ENCODE measurements at regions not wholly inside any gene's neighbourhood (a gene's known extent, or its start where the extent isn't known, plus 50 kb on each side); places are given as distances from the start of the nearest gene placed in this dataset.
"Not testable (repeated sequence)": the region's sequence is repeated elsewhere in the genome, so short reads cannot be mapped to it uniquely, and the experiment has no call there.

DNA sequence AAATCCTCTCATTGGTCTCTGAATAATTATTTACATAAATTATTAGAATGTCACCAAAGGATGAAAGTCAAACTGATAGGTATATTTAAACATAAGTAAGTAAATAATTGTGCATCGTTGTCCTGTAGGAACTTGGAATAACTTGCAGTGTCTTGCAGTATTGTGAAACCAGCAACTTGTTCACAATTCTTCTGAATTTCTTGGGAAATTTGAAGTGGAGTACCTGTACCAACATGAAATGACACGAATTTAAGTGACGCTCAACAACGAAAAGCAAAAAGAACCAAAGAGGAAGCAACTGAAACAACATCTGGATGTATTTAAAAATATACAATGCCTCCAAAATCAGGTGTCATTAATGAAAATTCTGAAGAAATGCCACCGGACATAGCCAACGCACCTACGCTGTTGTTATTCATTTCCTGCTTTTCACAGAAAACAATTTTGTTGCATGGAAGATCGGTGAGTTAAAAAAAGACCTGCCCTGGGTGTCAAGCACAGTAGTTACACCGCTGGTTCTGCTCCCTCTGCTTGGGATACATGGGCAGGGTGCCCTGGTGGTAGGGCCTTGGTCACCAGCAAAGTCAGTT lies 112.5 kb downstream of the RPLP1 start:
- no TSS peak for BruUV-seq (replicated peaks)

DNA sequence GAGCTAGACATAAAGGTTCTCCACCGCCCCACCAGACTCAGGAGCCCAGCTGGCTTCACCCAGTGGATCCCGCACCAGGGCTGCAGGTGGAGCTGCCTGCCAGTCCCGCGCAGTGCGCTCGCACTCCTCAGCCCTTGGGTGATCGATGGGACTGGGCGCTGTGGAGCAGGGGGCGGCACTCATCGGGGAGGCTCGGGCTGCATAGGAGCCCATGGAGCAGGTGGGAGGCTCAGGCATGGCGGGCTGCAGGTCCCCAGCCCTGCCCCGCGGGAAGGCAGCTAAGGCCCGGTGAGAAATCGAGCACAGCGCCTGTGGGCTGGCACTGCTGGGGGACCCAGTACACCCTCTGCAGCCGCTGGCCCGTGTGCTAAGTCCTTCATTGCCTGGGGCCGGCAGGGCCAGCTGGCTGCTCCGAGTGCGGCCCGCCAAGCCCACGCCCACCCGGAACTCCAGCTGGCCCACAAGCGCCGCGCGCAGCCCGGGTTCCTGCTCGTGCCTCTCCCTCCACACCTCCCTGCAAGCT lies 114.7 kb downstream of the RPLP1 start:
- POLR2A ChIA-PET (ENCODE audit: unreplicated experiment), result interaction anchor here (0.6 kb wide), 1 partner anchor 1081 kb away, joined by 7 read pairs; no protein-coding TSS in a partner anchor

More for the DNA sequence above, 112.5 kb downstream of the RPLP1 start:
- Histone ChIP-seq H2AK5ac (ENCODE audit: low read depth, low read length) (no peak overlapping the region), H4K5ac (ENCODE audit: low read depth, low read length) (no peak overlapping the region), H4K91ac (ENCODE audit: insufficient read depth, low read depth, low read length) (no peak overlapping the region), H2BK5ac (ENCODE audit: low read depth, low read length, poor library complexity, severe bottlenecking) (no peak overlapping the region), H2BK15ac (ENCODE audit: low read depth, low read length) (no peak overlapping the region), H3K9me1 (ENCODE audit: insufficient read depth, low read length) (no peaks in the 10 kb centered on the region), H3K27ac (ENCODE audit: insufficient read depth, low read length) (no peak overlapping the region), H4K8ac (ENCODE audit: low read depth in 2 of 2, low read length in 2 of 2) (no peak overlapping the region), H3K4me3 (ENCODE audit: insufficient read depth, low read depth, low read length) (no peak overlapping the region), H3K9me3 (ENCODE audit: control insufficient read depth, insufficient read depth, low read length) (no peaks in the 10 kb centered on the region), H2BK120ac (ENCODE audit: low read depth, low read length) (no peak overlapping the region), H2AK9ac (replicated peaks; ENCODE audit: low read depth, low read length, poor library complexity) (no peak overlapping the region), H3K36me3 (ENCODE audit: control insufficient read depth, insufficient read depth, low read length) (no peaks in the 10 kb centered on the region), H3K27me3 (ENCODE audit: control insufficient read depth, insufficient read depth, low read length) (peaks cover 26% of the 10 kb centered on the region), H3K4me1 (ENCODE audit: control insufficient read depth, insufficient read depth, low read length) (peaks cover 10% of the 10 kb centered on the region), H3K79me1 (ENCODE audit: low read depth in 1 of 2, low read length in 2 of 2) (no peaks in the 10 kb centered on the region), H3K18ac (ENCODE audit: low read depth, low read length) (no peak overlapping the region), H3K4me2 (ENCODE audit: low read depth, low read length) (no peak overlapping the region), H4K20me1 (ENCODE audit: insufficient read depth, low read length) (no peaks in the 10 kb centered on the region), H3K14ac (replicated peaks; ENCODE audit: low read depth, low read length) (no peak overlapping the region), H2BK20ac (ENCODE audit: low read depth, low read length) (no peak overlapping the region), H3K23ac (ENCODE audit: low read depth, low read length) (no peak overlapping the region), H3K56ac (ENCODE audit: extremely low read depth, insufficient read depth, low read length) (no peak overlapping the region), H3K9ac (ENCODE audit: low read depth, low read length) (no peak overlapping the region), H2AFZ (replicated peaks; ENCODE audit: low read length, poor library complexity) (no peak overlapping the region), H3K4ac (ENCODE audit: low read depth, low read length) (no peak overlapping the region)
- DNase-seq, result no peak
- intact Hi-C loops (cut with micrococcal nuclease), result no loop called here
- WGBS, 2 experiments (ENCODE audit: extremely low coverage in 2 of 2, insufficient read length in 1 of 2), result 94% methylated on average over 3 of the region's 9 CpGs; no CpG with 5 or more reads in 1 of the 2 experiments
- no peak for ATAC-seq (ENCODE audit: low read depth)
- dilution Hi-C loops (cut with HindIII; ENCODE audit: low sequenced_read_pairs, unreplicated experiment), result no loop called here
- CTCF ChIA-PET, result no interaction called here
- no peak for TF ChIP-seq MXI1 (IDR thresholded peaks at IDR 0.05; ENCODE audit: borderline replicate concordance, low read depth, low read length)
- TF ChIP-seq, protein P1, sequence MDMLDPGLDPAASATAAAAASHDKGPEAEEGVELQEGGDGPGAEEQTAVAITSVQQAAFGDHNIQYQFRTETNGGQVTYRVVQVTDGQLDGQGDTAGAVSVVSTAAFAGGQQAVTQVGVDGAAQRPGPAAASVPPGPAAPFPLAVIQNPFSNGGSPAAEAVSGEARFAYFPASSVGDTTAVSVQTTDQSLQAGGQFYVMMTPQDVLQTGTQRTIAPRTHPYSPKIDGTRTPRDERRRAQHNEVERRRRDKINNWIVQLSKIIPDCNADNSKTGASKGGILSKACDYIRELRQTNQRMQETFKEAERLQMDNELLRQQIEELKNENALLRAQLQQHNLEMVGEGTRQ (IDR thresholded peaks at IDR 0.05; ENCODE audit: low read depth, low read length), result no peak
- in situ Hi-C loops (cut with MboI; ENCODE audit: low sequenced_read_pairs), result no loop called here
- POLR2A ChIA-PET (ENCODE audit: unreplicated experiment), result no interaction called here

More for the DNA sequence above, 114.7 kb downstream of the RPLP1 start:
- H3K4ac ChIP-seq (ENCODE audit: low read depth, low read length); H3K9me1 ChIP-seq (ENCODE audit: insufficient read depth, low read length); H4K91ac ChIP-seq (ENCODE audit: insufficient read depth, low read depth, low read length); H2BK15ac ChIP-seq (ENCODE audit: low read depth, low read length); H2BK5ac ChIP-seq (ENCODE audit: low read depth, low read length, poor library complexity, severe bottlenecking); H2AK9ac ChIP-seq (replicated peaks; ENCODE audit: low read depth, low read length, poor library complexity); H2AFZ ChIP-seq (replicated peaks; ENCODE audit: low read length, poor library complexity); H3K4me3 ChIP-seq (ENCODE audit: insufficient read depth, low read depth, low read length); BruUV-seq (replicated peaks); H3K23ac ChIP-seq (ENCODE audit: low read depth, low read length); H3K4me1 ChIP-seq (ENCODE audit: control insufficient read depth, insufficient read depth, low read length); ATAC-seq (ENCODE audit: low read depth); H3K79me1 ChIP-seq (ENCODE audit: low read depth in 1 of 2, low read length in 2 of 2); in situ Hi-C loops (cut with MboI; ENCODE audit: low sequenced_read_pairs); CTCF ChIA-PET; H4K5ac ChIP-seq (ENCODE audit: low read depth, low read length); DNase-seq; H3K18ac ChIP-seq (ENCODE audit: low read depth, low read length); H2AK5ac ChIP-seq (ENCODE audit: low read depth, low read length); H3K4me2 ChIP-seq (ENCODE audit: low read depth, low read length); H3K56ac ChIP-seq (ENCODE audit: extremely low read depth, insufficient read depth, low read length); H3K9me3 ChIP-seq (ENCODE audit: control insufficient read depth, insufficient read depth, low read length); H4K20me1 ChIP-seq (ENCODE audit: insufficient read depth, low read length); H3K14ac ChIP-seq (replicated peaks; ENCODE audit: low read depth, low read length); H2BK20ac ChIP-seq (ENCODE audit: low read depth, low read length); H3K9ac ChIP-seq (ENCODE audit: low read depth, low read length); H4K8ac ChIP-seq (ENCODE audit: low read depth in 2 of 2, low read length in 2 of 2); dilution Hi-C loops (cut with HindIII; ENCODE audit: low sequenced_read_pairs, unreplicated experiment); H3K36me3 ChIP-seq (ENCODE audit: control insufficient read depth, insufficient read depth, low read length); H3K27ac ChIP-seq (ENCODE audit: insufficient read depth, low read length); intact Hi-C loops (cut with micrococcal nuclease); H2BK120ac ChIP-seq (ENCODE audit: low read depth, low read length): not testable (repeated sequence)
- WGBS, 2 experiments (ENCODE audit: extremely low coverage in 2 of 2, insufficient read length in 1 of 2), result no CpG with 5 or more reads among the region's 31 CpGs
- H3K27me3 ChIP-seq (ENCODE audit: control insufficient read depth, insufficient read depth, low read length), result peaks cover 19% of the 10 kb centered on the region
